HEK293 (cell line): ENCODE measurements at regions not wholly inside any gene's neighbourhood (a gene's known extent, or its start where the extent isn't known, plus 50 kb on each side); places are given as distances from the start of the nearest gene placed in this dataset.

ENCODE experiments used
- CTCF ChIA-PET: fragments of 350-600 bp; formaldehyde crosslinking; extraction: SDS; loops from one replicate; lab custom pipeline; 2021; ENCODE audit warnings: antibody characterized with exemption; lab: Yijun Ruan, JAX
- POLR2A ChIA-PET: fragments of 300-600 bp; formaldehyde crosslinking; extraction: SDS; loops from one replicate; lab custom pipeline; 2020; ENCODE audit warnings: antibody characterized with exemption, inconsistent platforms; lab: Yijun Ruan, JAX
- H3K27ac ChIP-seq: fragments of 200-500 bp; sonication (Bioruptor generic); 2 replicates; pipeline ENCODE4 v1.5.1; 2014; ENCODE audit warnings: low read depth, low read length, control low read depth, inconsistent platforms; ENCODE audit errors: extremely low read depth
- H3K36me3 ChIP-seq, 2 experiments: fragments of 200-500 bp in 1 of 2; sonication (Bioruptor generic) in 1 of 2; 1 replicate in 1 of 2; 2 replicates in 1 of 2; pipeline ENCODE4 v1.5.1; 2014 to 2017; ENCODE audit warnings: inconsistent platforms in 2 of 2, low read length in 2 of 2; ENCODE audit not compliant: control insufficient read depth in 2 of 2, insufficient read depth in 1 of 2
- H3K4me1 ChIP-seq: fragments of 200-500 bp; sonication (Bioruptor generic); 2 replicates; pipeline ENCODE4 v1.5.1; 2014; ENCODE audit warnings: mild to moderate bottlenecking, low read length, inconsistent platforms; ENCODE audit not compliant: control insufficient read depth, insufficient read depth
- H3K4me3 ChIP-seq: 2 replicates; pipeline ENCODE4 v1.5.1; 2011; ENCODE audit warnings: low read depth, mild to moderate bottlenecking, control low read depth, low read length, moderate library complexity
- H3K9me3 ChIP-seq: fragments of 200-500 bp; sonication (Bioruptor generic); 2 replicates; pipeline ENCODE4 v1.5.1; 2014; ENCODE audit warnings: low read depth, low read length, inconsistent platforms; ENCODE audit not compliant: control insufficient read depth, insufficient read depth
- GLIS2 ChIP-seq: fragments of 450-650 bp; formaldehyde crosslinking; IDR thresholded peaks from 2 replicates; pipeline ENCODE4 v1.5.1; 2016; ENCODE audit warnings: missing biosample characterization, missing genetic modification characterization
- HOXA7 ChIP-seq: sonication (generic); formaldehyde crosslinking; IDR thresholded peaks from 2 replicates; pipeline ENCODE4 v1.8.1; 2022; ENCODE audit warnings: missing genetic modification reagents, borderline replicate concordance
- IKZF3 ChIP-seq: fragments of 450-650 bp; IDR thresholded peaks from 2 replicates; pipeline ENCODE4 v1.5.0; 2018; ENCODE audit warnings: missing biosample characterization, mild to moderate bottlenecking, missing genetic modification characterization, moderate library complexity
- KLF1 ChIP-seq: fragments of 450-650 bp; formaldehyde crosslinking; IDR thresholded peaks from 2 replicates; pipeline ENCODE4 v1.5.1; 2016; ENCODE audit warnings: missing biosample characterization, missing genetic modification characterization
- KLF8 ChIP-seq: fragments of 450-650 bp; formaldehyde crosslinking; IDR thresholded peaks from 2 replicates; pipeline ENCODE4 v1.5.1; 2016; ENCODE audit warnings: missing biosample characterization, missing genetic modification characterization
- PRDM4 ChIP-seq: fragments of 450-650 bp; formaldehyde crosslinking; IDR thresholded peaks from 2 replicates; pipeline ENCODE4 v1.5.1; 2017; ENCODE audit warnings: missing biosample characterization, missing genetic modification characterization
- SCRT2 ChIP-seq: fragments of 450-650 bp; formaldehyde crosslinking; IDR thresholded peaks from 2 replicates; pipeline ENCODE4 v1.5.1; 2016; ENCODE audit warnings: missing biosample characterization, missing genetic modification characterization
- SP3 ChIP-seq: fragments of 450-650 bp; formaldehyde crosslinking; IDR thresholded peaks from 2 replicates; pipeline ENCODE4 v1.5.1; 2016; ENCODE audit warnings: missing biosample characterization, missing genetic modification characterization
- TCF7L2 ChIP-seq: IDR thresholded peaks from 2 replicates; pipeline ENCODE4 v1.6.1; 2011; ENCODE audit warnings: low read depth, mild to moderate bottlenecking, inconsistent platforms, low read length, moderate library complexity, borderline replicate concordance
- YY1 ChIP-seq: fragments of 450-650 bp; formaldehyde crosslinking; IDR thresholded peaks from 2 replicates; pipeline ENCODE4 v1.5.1; 2018; ENCODE audit warnings: missing biosample characterization, missing genetic modification characterization
- ZBTB17 ChIP-seq: fragments of 450-650 bp; formaldehyde crosslinking; IDR thresholded peaks from 2 replicates; pipeline ENCODE4 v1.5.1; 2016; ENCODE audit warnings: missing biosample characterization, missing genetic modification characterization
- ZBTB7A ChIP-seq: fragments of 450-650 bp; formaldehyde crosslinking; IDR thresholded peaks from 2 replicates; pipeline ENCODE4 v1.5.1; 2016; ENCODE audit warnings: low read depth, missing biosample characterization, missing genetic modification characterization
- ZFHX2 ChIP-seq: fragments of 450-650 bp; formaldehyde crosslinking; conservative IDR thresholded peaks from 2 replicates; pipeline ENCODE4 v1.5.1; 2016; ENCODE audit warnings: missing biosample characterization, missing genetic modification characterization
- ZFP41 ChIP-seq: fragments of 450-650 bp; formaldehyde crosslinking; IDR thresholded peaks from 2 replicates; pipeline ENCODE4 v1.5.1; 2016; ENCODE audit warnings: missing biosample characterization, missing genetic modification characterization, borderline replicate concordance
- ZNF202 ChIP-seq: fragments of 450-650 bp; formaldehyde crosslinking; IDR thresholded peaks from 2 replicates; pipeline ENCODE4 v1.5.1; 2016; ENCODE audit warnings: missing biosample characterization, missing genetic modification characterization, borderline replicate concordance
- ZNF24 ChIP-seq: fragments of 450-650 bp; formaldehyde crosslinking; IDR thresholded peaks from 2 replicates; pipeline ENCODE4 v1.5.1; 2016; ENCODE audit warnings: missing biosample characterization, missing genetic modification characterization
- ZNF274 ChIP-seq, 2 experiments: fragments of 200-500 bp in 1 of 2; fragments of 450-650 bp in 1 of 2; sonication (Bioruptor generic) in 1 of 2; formaldehyde crosslinking in 1 of 2; IDR thresholded peaks; 2 replicates each; pipeline versions ENCODE4 v1.5.1 to v1.6.1; 2014 to 2016; ENCODE audit warnings: borderline replicate concordance in 1 of 2, inconsistent platforms in 1 of 2, low read length in 1 of 2, missing biosample characterization in 1 of 2, missing genetic modification characterization in 1 of 2
- ZNF292 ChIP-seq: fragments of 450-650 bp; formaldehyde crosslinking; IDR thresholded peaks from 2 replicates; pipeline ENCODE4 v1.5.1; 2016; ENCODE audit warnings: low read depth, missing biosample characterization, missing genetic modification characterization, borderline replicate concordance
- ZNF335 ChIP-seq: fragments of 450-650 bp; formaldehyde crosslinking; conservative IDR thresholded peaks from 2 replicates; pipeline ENCODE4 v1.5.1; 2016; ENCODE audit warnings: missing biosample characterization, missing genetic modification characterization
- ZNF366 ChIP-seq: fragments of 450-650 bp; formaldehyde crosslinking; conservative IDR thresholded peaks from 2 replicates; pipeline ENCODE4 v1.5.1; 2016; ENCODE audit warnings: missing biosample characterization, missing genetic modification characterization
- ZNF398 ChIP-seq: fragments of 450-650 bp; formaldehyde crosslinking; IDR thresholded peaks from 2 replicates; pipeline ENCODE4 v1.5.1; 2017; ENCODE audit warnings: missing biosample characterization, missing genetic modification characterization
- ZNF433 ChIP-seq: fragments of 450-650 bp; formaldehyde crosslinking; IDR thresholded peaks from 2 replicates; pipeline ENCODE4 v1.5.1; 2016; ENCODE audit warnings: missing biosample characterization, missing genetic modification characterization, low read depth
- ZNF514 ChIP-seq: fragments of 450-650 bp; formaldehyde crosslinking; IDR thresholded peaks from 2 replicates; pipeline ENCODE4 v1.5.1; 2016; ENCODE audit warnings: missing biosample characterization, missing genetic modification characterization
- ZNF629 ChIP-seq: fragments of 450-650 bp; formaldehyde crosslinking; IDR thresholded peaks from 2 replicates; pipeline ENCODE4 v1.5.1; 2017; ENCODE audit warnings: missing biosample characterization, missing genetic modification characterization
- ZNF704 ChIP-seq: fragments of 450-650 bp; formaldehyde crosslinking; IDR thresholded peaks from 2 replicates; pipeline ENCODE4 v1.5.1; 2016; ENCODE audit warnings: missing biosample characterization, missing genetic modification characterization
- ZNF785 ChIP-seq: fragments of 450-650 bp; formaldehyde crosslinking; IDR thresholded peaks from 2 replicates; pipeline ENCODE4 v1.5.1; 2016; ENCODE audit warnings: missing biosample characterization, missing genetic modification characterization
- ZNF792 ChIP-seq: fragments of 450-650 bp; formaldehyde crosslinking; IDR thresholded peaks from 2 replicates; pipeline ENCODE4 v1.5.1; 2016; ENCODE audit warnings: missing biosample characterization, missing genetic modification characterization
- ZSCAN16 ChIP-seq: fragments of 450-650 bp; formaldehyde crosslinking; IDR thresholded peaks from 2 replicates; pipeline ENCODE4 v1.5.1; 2016; ENCODE audit warnings: missing biosample characterization, missing genetic modification characterization
- ZSCAN23 ChIP-seq: fragments of 450-650 bp; formaldehyde crosslinking; IDR thresholded peaks from 2 replicates; pipeline ENCODE4 v1.5.1; 2016; ENCODE audit warnings: missing biosample characterization, missing genetic modification characterization
- TF ChIP-seq, protein P1 (sequence below): fragments of 450-650 bp; formaldehyde crosslinking; IDR thresholded peaks from 2 replicates; pipeline ENCODE4 v1.5.1; 2016; ENCODE audit warnings: missing biosample characterization, missing genetic modification characterization
- TF ChIP-seq, protein P2 (sequence below): fragments of 450-650 bp; formaldehyde crosslinking; IDR thresholded peaks from 2 replicates; pipeline ENCODE4 v1.5.1; 2016; ENCODE audit warnings: missing biosample characterization, missing genetic modification characterization

- Histone ChIP-seq H3K4me1 (peaks cover 5% of the 10 kb centered on the region; the same call in 1 of the 2 replicates), H3K36me3 (no peaks in the 10 kb centered on the region), H3K27ac (peak overlapping the region; percentile 53; the same call in 1 of the 2 replicates), H3K9me3 (no peaks in the 10 kb centered on the region), H3K4me3 (peak overlapping the region; percentile 78)
- POLR2A ChIA-PET: interaction anchor here (1.2 kb wide), 1 partner anchor 10 kb away, joined by 4 read pairs; no protein-coding TSS in a partner anchor
- CTCF ChIA-PET: interaction anchor here (0.5 to 1.2 kb wide), 5 partner anchors 9 to 1248 kb away, joined by 3 to 6 read pairs (median 3); no protein-coding TSS in a partner anchor
- TF ChIP-seq KLF8 (tag by site-specific recombination) (peak; percentile 52; the same call in 1 of the 2 replicates), ZNF274 (IDR thresholded peaks at IDR 0.05; ENCODE audit: low read length) (no peak), ZNF274 (tag by site-specific recombination; IDR thresholded peaks at IDR 0.05; ENCODE audit: borderline replicate concordance) (no peak), ZNF202 (no peak), ZBTB17 (tag by site-specific recombination) (peak; percentile 87), ZNF433 (tag by site-specific recombination) (no peak), ZNF335 (tag by site-specific recombination) (peak; percentile 54; the same call in 1 of the 2 replicates), ZSCAN16 (tag by site-specific recombination) (no peak), TCF7L2 (no peak), SCRT2 (tag by site-specific recombination) (no peak), SP3 (tag by site-specific recombination) (peak; percentile 78), GLIS2 (tag by site-specific recombination) (peak; percentile 88), KLF1 (tag by site-specific recombination) (peak; percentile 81), ZSCAN23 (tag by site-specific recombination) (no peak), HOXA7 (CRISPR knock-in tag) (no peak), ZNF704 (no peak), ZNF785 (tag by site-specific recombination) (no peak), IKZF3 (tag by site-specific recombination) (0 out of 2 replicates have a peak, but pooled peaks have one; percentile 21), ZFHX2 (tag by site-specific recombination) (peak; percentile 74), ZBTB7A (no peak), ZNF398 (tag by site-specific recombination) (peak; percentile 52), ZNF792 (tag by site-specific recombination) (no peak), ZNF629 (tag by site-specific recombination) (no peak), ZNF366 (peak; percentile 45; the same call in 1 of the 2 replicates), YY1 (tag by site-specific recombination) (no peak), PRDM4 (tag by site-specific recombination) (no peak), ZFP41 (tag by site-specific recombination) (no peak), ZNF24 (tag by site-specific recombination) (peak; percentile 99), ZNF514 (tag by site-specific recombination) (no peak), ZNF292 (tag by site-specific recombination) (no peak)
- TF ChIP-seq, protein P1, sequence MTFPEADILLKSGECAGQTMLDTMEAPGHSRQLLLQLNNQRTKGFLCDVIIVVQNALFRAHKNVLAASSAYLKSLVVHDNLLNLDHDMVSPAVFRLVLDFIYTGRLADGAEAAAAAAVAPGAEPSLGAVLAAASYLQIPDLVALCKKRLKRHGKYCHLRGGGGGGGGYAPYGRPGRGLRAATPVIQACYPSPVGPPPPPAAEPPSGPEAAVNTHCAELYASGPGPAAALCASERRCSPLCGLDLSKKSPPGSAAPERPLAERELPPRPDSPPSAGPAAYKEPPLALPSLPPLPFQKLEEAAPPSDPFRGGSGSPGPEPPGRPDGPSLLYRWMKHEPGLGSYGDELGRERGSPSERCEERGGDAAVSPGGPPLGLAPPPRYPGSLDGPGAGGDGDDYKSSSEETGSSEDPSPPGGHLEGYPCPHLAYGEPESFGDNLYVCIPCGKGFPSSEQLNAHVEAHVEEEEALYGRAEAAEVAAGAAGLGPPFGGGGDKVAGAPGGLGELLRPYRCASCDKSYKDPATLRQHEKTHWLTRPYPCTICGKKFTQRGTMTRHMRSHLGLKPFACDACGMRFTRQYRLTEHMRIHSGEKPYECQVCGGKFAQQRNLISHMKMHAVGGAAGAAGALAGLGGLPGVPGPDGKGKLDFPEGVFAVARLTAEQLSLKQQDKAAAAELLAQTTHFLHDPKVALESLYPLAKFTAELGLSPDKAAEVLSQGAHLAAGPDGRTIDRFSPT (tag by site-specific recombination): no peak
- TF ChIP-seq, protein P2, sequence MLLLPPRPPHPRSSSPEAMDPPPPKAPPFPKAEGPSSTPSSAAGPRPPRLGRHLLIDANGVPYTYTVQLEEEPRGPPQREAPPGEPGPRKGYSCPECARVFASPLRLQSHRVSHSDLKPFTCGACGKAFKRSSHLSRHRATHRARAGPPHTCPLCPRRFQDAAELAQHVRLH: no peak
These were observed 159.5 kb downstream of the C9orf152 start for GRCh38 chr9:110048403-110048975.
